ENCODE measurements at regions not wholly inside any gene's neighbourhood (a gene's known extent, or its start where the extent isn't known, plus 50 kb on each side); places are given as distances from the start of the nearest gene placed in this dataset.

DNA sequence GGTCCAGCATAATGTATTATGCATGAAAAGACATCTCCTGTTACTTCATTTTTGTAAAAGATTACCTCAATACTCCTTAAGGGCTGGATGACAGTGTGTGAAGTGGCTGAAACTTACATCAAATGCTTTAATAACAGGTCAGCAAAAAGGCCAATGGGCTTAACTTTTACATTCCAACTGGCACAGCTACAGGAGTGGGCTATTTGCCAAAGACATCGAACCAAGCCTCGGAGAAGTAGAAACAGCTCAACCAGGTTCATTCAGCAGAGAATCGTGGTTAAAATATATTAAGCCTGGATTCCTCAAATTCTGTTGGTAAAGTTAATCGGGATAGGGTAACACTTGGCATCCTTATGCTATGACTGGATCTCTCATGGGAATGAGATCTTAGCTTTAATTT lies 639.7 kb downstream of the TRIML1 start:
- H3K27ac Mint-ChIP-seq: no peak overlapping the region
- Histone ChIP-seq H3K4me3 (ENCODE audit: low read length) (no peak overlapping the region), H3K27ac (ENCODE audit: low read depth, low read length) (no peak overlapping the region), H3K36me3 (ENCODE audit: control insufficient read depth, insufficient read depth, low read length) (no peaks in the 10 kb centered on the region), H3K9me3 (ENCODE audit: control insufficient read depth, low read length) (no peaks in the 10 kb centered on the region), H3K9ac (ENCODE audit: extremely low read depth, low read length, poor library complexity, severe bottlenecking) (no peak overlapping the region), H3K4me1 (ENCODE audit: control insufficient read depth, insufficient read depth, low read length) (no peaks in the 10 kb centered on the region), H3K27me3 (ENCODE audit: control insufficient read depth, insufficient read depth, low read length, poor library complexity, severe bottlenecking) (no peaks in the 10 kb centered on the region)
- 96 to 99% methylated on average over 4 of the region's 4 CpGs for WGBS, 2 experiments (ENCODE audit: insufficient coverage in 1 of 2, insufficient read length in 1 of 2)
- no peaks in the 10 kb centered on the region for H3K9me3 Mint-ChIP-seq
- TF ChIP-seq, protein P1, sequence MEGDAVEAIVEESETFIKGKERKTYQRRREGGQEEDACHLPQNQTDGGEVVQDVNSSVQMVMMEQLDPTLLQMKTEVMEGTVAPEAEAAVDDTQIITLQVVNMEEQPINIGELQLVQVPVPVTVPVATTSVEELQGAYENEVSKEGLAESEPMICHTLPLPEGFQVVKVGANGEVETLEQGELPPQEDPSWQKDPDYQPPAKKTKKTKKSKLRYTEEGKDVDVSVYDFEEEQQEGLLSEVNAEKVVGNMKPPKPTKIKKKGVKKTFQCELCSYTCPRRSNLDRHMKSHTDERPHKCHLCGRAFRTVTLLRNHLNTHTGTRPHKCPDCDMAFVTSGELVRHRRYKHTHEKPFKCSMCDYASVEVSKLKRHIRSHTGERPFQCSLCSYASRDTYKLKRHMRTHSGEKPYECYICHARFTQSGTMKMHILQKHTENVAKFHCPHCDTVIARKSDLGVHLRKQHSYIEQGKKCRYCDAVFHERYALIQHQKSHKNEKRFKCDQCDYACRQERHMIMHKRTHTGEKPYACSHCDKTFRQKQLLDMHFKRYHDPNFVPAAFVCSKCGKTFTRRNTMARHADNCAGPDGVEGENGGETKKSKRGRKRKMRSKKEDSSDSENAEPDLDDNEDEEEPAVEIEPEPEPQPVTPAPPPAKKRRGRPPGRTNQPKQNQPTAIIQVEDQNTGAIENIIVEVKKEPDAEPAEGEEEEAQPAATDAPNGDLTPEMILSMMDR (conservative IDR thresholded peaks at IDR 0.05): no peak
- no peaks in the 10 kb centered on the region for H3K36me3 Mint-ChIP-seq (ENCODE audit: low read depth)
- DNase-seq: no peak
- peaks cover 20% of the 10 kb centered on the region for H3K4me1 Mint-ChIP-seq
- no peak overlapping the region for H3K4me3 Mint-ChIP-seq
- no peaks in the 10 kb centered on the region for H3K27me3 Mint-ChIP-seq (ENCODE audit: insufficient read depth)

DNA sequence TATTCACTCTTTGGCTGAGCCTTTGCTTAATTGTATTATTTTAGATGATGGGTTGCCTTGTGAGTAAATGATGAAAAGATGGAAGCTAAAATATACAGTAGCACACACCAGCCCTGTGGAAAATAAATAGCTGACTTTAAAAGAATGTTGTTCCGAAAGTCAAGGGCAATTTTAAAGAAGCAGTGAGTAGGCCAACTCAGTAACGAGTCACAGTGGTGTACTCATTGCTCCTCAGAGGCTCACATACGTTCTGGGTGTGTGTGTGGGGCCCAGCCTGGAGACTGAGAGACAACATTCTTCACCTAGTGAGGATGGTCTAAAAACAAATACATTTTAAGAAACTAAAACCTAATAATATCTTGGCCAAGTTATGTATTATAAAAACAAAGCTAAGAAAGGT lies 640.3 kb downstream of the TRIML1 start:
- Histone ChIP-seq H3K9me3 (ENCODE audit: control insufficient read depth, low read length) (no peaks in the 10 kb centered on the region), H3K27me3 (ENCODE audit: control insufficient read depth, insufficient read depth, low read length, poor library complexity, severe bottlenecking) (no peaks in the 10 kb centered on the region), H3K36me3 (ENCODE audit: control insufficient read depth, insufficient read depth, low read length) (no peaks in the 10 kb centered on the region), H3K4me1 (ENCODE audit: control insufficient read depth, insufficient read depth, low read length) (no peaks in the 10 kb centered on the region), H3K4me3 (ENCODE audit: low read length) (no peak overlapping the region), H3K27ac (ENCODE audit: low read depth, low read length) (no peak overlapping the region), H3K9ac (ENCODE audit: extremely low read depth, low read length, poor library complexity, severe bottlenecking) (no peak overlapping the region)
- no peak overlapping the region for H3K4me3 Mint-ChIP-seq
- no peaks in the 10 kb centered on the region for H3K9me3 Mint-ChIP-seq
- TF ChIP-seq, protein P1 (conservative IDR thresholded peaks at IDR 0.05): no peak
- WGBS, 2 experiments (ENCODE audit: insufficient coverage in 1 of 2, insufficient read length in 1 of 2): 88 to 89% methylated on average over 1 to 3 of the region's 3 CpGs
- H3K4me1 Mint-ChIP-seq: peaks cover 15% of the 10 kb centered on the region
- H3K36me3 Mint-ChIP-seq (ENCODE audit: low read depth): no peaks in the 10 kb centered on the region
- no peak for DNase-seq
- H3K27ac Mint-ChIP-seq: no peak overlapping the region
- H3K27me3 Mint-ChIP-seq (ENCODE audit: insufficient read depth): no peaks in the 10 kb centered on the region

DNA sequence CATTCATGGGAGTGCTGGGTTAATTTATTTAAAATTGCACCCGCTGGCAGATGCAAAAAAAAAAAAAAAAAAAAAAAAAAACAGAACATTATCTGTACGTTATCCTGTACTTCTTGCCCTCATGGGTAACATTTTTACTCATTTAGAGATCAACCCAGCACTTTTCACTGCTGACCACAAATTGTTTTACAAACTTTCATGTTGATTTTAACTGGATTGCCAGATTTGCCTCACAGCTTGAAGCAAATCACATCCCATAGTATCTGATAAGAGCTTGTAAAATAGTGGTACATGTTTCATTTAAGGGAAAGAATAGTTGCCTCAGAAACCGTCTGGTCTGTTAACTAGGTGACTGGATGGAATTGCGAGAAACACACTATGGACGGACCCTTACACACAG lies 640.8 kb downstream of the TRIML1 start:
- no peaks in the 10 kb centered on the region for H3K4me1 ChIP-seq (ENCODE audit: control insufficient read depth, insufficient read depth, low read length)
- H3K27me3 ChIP-seq (ENCODE audit: control insufficient read depth, insufficient read depth, low read length, poor library complexity, severe bottlenecking): no peaks in the 10 kb centered on the region
- H3K4me1 Mint-ChIP-seq: peaks cover 10% of the 10 kb centered on the region
- WGBS, 2 experiments (ENCODE audit: insufficient coverage in 1 of 2, insufficient read length in 1 of 2): 80 to 86% methylated on average over 2 to 5 of the region's 5 CpGs
- H3K36me3 Mint-ChIP-seq (ENCODE audit: low read depth): no peaks in the 10 kb centered on the region
- H3K36me3 ChIP-seq (ENCODE audit: control insufficient read depth, insufficient read depth, low read length): no peaks in the 10 kb centered on the region
- H3K4me3 ChIP-seq (ENCODE audit: low read length): no peak overlapping the region
- H3K9me3 Mint-ChIP-seq: no peaks in the 10 kb centered on the region
- no peaks in the 10 kb centered on the region for H3K27me3 Mint-ChIP-seq (ENCODE audit: insufficient read depth)
- DNase-seq: no peak
- TF ChIP-seq, protein P1 (conservative IDR thresholded peaks at IDR 0.05): no peak
- H3K9ac ChIP-seq (ENCODE audit: extremely low read depth, low read length, poor library complexity, severe bottlenecking): no peak overlapping the region
- no peak overlapping the region for H3K27ac ChIP-seq (ENCODE audit: low read depth, low read length)
- H3K9me3 ChIP-seq (ENCODE audit: control insufficient read depth, low read length): no peaks in the 10 kb centered on the region
- H3K4me3 Mint-ChIP-seq: no peak overlapping the region
- no peak overlapping the region for H3K27ac Mint-ChIP-seq

Data from endodermal cell (in vitro differentiated cells).